ENCODE measurements at regions not wholly inside any gene's neighbourhood (a gene's known extent, or its start where the extent isn't known, plus 50 kb on each side); places are given as distances from the start of the nearest gene placed in this dataset.
A peak's percentile ranks its signal among the peaks of the same experiment; 100 is the strongest.

DNA sequence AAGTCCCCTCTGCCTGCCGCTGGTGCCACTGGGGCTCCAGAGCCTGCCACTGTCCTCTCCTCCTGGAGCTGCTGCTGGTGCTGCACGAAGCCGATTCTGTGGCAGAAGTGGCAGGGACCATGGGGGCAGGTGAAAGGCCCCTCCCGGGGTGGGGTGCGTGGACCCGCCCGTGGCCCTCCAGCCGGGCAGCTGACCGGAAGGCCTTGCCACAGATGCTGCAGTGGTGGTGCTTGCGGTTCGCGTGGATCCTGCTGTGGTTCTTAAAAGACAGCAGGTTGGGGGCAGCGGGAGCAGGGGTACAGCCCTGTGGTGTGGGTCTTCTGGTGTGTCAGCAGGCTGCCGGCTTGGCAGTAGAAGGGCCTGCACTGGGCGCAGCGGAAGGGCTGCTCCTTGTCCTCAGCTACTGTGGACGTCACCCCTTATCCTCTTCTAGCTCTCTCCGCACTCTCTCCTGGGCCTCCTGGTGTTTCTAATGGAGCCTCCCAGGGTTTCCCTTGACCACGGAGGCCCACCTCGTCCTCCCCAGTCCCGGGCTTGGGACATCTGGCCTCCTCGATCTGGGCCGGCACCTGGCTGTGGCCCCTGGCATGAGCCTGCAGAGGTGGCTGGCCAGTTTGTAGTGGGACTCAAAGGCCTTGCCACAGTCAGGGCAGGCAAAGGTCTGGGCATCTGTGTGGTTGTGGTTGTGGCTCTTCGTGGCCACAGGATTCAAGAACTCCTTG is 380.4 kb downstream of the OLFM4 start:
- DNase-seq: no peak

DNA sequence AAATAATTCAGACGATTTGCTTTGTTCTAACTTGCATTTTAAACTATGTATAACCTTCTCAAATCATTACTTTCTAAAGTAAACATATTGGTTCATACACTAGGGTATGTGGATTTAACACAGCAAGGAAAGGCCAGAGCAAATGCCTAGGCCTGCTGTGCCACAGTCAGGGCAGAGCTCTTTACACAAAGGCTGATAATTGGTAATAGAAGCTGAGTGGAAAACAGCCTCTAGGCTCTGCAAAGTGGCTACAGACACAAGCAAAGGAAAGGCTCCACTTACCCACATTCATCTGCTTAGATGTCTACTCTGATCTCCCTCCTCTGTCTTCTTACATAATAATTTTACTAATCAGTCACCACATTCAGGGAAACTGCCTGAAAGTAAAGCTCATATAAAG is 382.9 kb downstream of the OLFM4 start:
- no peak for DNase-seq

DNA sequence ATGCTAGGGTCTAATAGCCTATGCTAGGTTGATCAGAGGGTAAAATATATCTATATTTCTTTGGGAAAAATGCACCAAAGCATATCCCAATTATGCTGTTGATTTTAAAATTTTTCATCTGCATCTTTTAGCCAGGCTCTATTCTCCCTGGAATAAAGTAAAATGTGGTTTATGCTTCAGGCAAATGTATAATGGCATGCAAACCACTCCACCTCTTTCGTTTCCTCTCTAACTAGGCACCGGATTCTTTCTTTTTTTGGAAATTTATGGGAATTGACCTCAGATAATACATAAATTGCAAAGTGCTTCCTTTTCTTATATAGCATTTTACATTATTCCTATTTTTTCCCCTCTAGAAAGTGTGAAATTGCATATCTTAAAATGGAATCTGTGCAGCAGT is 386.5 kb downstream of the OLFM4 start:
- no peak for DNase-seq

DNA sequence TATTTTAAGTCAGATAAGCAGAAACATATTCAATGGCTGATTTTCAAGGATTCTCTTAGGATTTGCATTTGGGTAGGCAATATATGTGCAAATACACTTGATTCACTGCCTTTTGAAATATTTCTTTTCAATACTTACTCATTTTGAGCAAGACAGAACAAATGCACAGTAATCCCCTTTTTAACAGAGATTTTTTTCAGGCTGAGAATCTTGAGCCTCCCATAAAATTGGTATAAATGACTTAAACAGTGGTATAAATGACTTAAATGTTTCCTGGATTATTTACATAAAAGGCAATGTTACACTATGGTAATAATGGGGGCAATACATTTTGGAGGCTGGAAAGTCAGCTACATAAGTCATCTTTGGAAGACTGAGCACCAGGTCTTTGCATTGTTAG is 389.0 kb downstream of the OLFM4 start:
- no peak for DNase-seq

DNA sequence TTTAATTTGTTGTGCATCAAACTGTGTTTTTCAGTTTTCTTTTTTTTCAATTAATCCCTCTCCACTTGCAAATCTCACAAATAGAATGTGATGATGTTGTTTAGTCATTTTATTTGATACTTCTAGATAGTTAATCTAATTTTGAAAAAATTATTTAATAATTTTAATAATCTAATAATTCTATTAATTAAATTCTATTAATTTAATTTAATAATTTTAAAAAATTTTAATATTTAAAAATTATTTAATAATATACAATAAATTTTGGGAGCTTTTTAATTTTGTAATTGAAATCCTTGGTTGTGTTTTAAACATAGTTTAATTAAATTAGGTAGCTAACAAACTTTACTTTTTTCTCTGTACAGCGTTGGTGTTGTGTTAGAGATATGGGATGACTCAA is 393.8 kb downstream of the OLFM4 start:
- DNase-seq: no peak

DNA sequence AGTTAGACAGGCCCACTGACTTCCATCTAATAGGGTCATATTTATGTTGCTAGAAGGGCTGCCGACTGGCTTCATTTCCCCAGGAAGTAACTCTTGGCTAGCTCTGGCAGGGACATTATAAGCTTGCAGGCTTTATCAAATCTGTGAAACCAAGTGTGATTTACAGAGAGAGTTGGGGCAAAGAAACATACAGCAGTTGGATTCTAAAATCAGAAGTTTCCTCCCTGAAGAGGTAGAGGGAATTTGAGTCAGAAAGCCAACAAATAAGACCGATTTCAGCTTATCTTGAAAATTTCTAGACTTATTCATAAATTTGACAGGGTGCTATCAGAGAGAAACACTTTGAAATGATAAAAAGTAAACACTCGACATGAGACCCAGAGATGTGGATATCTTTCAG is 407.8 kb downstream of the OLFM4 start:
- DNase-seq: no peak

DNA sequence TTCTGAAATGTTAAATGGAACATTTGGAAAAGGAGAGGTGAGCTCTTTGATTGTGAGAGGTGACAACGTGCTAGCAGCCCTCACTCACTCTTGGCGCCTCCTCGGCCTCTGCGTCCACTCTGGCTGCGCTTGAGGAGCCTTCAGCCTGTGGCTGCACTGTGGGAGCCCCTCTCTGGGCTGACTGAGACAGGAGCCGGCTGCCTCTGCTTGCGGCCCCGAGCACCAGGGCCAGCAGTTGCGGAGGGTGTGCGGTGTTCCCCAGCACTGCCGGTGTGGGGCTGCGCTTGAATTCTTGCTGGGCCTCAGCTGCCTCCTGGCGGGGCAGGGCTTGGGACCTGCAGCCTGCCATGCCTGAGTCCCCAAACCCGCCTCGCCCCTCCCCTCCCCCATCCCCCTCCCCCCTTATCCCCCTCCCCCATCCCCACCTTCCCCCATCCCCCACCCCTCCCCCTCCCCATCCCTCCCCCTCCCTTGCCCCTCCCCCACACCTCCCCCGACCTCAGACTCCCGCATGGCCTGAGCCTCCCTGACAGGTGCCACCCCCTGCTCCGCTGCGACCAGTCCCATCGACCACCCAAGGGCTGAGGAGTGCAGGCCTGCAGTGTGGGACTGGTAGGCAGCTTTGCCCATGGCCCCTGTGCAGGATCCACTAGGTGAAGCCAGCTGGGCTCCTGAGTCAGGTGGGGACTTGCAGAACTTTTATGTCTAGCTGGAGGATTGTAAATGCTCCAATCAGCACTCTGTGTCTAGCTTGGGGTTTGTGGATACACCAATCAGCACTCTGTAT is 411.0 kb downstream of the OLFM4 start:
- DNase-seq: no peak

DNA sequence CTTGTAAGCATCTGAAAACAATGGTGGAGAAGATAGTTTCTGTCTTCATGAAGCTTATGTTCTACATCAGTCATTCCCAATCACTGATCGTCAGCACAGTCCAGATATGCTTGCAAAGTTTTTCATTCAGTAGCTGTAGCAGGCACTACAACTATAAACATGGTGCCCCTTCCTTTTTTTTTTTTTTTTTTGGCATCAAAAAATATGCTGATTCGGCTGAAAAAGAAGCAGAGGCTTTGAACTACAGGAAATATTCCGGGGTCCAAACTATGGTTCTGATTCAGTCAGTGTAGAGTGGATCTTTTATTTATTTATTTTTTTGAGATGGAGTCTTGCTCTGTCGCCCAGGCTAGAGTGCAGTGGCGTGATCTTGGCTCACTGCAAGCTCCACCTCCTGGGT is 414.4 kb downstream of the OLFM4 start:
- no peak for DNase-seq

DNA sequence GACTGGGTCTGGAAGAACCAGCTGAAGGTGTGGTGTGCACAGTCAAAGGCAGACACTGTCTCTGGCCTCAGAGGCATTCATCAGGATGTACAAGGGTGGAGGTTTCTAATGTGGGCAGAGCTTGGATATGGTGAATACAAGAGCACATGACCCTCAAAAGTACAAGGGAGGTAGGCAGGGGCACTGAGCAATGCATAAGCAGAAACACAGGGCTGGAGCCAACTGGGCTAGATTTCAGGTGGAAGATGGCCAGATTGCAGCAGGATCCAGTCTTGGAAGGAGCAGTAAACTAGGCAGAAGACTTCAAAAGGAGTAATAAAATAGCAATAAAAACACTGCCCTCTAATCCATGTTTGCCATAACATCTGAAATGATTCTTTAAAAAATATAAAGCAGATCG is 417.1 kb downstream of the OLFM4 start:
- no peak for DNase-seq

DNA sequence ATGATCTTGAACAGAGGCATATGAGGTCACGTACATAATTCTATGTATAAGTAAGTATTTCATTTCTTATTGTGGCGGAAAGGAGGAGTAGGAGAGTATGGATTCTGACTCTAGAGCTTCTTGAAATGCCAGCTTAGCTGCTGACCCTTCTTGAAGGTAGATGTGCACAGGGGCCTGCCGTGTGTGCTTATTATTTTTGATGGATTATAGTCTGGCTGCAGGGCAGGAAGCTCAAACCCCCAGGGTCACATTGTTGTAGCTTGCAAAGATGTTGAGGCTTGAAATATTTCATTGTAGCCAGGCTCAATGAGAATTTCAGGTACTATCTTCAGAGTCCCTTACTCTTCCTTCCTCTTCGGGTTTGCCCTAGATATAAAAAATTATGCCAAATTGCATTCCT is 418.8 kb downstream of the OLFM4 start:
- DNase-seq: no peak

DNA sequence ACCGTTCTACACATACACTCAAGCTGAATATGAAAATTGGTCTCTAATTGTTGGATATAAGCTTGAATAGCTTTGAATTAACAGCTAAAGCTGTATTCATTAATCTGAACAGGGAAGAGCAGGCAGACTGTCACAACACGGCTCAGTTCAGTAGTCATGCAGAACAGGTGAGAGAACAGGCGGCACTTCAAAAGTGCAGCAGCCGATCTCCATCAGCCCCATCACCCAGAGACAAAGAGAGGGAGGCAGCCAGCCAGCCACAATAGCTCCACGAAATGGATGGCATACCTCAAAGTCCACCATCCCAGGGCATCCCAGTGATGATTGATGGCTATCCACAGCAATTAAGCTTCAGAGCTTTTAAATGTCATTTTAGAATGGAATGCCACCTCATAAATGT is 419.2 kb downstream of the OLFM4 start:
- DNase-seq: no peak

DNA sequence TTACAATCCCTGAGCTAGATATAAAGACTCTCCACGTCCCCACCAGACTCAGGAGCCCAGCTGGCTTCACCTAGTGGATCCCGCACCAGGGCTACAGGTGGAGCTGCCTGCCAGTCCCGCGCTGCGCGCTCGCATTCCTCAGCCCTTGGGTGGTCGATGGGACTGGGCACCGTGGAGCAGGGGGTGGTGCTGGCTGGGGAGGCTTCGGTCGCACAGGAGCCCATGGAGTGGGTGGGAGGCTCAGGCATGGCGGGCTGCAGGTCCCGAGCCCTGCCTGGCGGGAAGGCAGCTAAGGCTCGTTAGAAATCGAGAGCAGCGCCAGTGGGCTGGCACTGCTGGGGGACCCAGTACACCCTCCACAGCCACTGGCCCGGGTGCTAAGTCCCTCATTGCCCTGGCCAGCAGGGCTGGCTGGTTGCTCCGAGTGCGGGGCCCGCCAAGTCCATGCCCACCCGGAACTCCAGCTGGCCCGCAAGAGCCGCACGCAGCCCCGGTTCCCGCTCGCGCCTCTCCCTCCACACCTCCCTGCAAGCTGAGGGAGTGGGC is 423.7 kb downstream of the OLFM4 start:
- DNase-seq: peak; percentile 9

DNA sequence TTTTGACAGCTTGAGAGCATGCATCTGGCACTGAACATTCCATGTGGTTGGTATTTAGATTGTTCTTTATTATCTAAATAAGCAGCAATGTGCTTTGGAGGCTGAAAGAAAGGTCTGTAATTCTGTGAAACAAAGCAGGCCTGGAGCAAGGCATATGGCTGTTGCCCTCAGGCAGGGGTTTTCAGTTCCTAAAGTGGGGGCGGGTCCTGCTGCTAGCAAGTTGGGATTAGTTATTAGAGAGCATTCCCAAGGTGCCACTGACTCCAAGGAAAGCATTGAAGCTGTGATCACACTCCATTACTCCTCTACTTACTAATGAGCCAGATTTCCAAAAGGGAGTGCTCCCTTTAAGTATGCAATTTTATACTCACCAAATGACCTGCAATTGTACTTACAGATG is 432.2 kb downstream of the OLFM4 start:
- DNase-seq: no peak

DNA sequence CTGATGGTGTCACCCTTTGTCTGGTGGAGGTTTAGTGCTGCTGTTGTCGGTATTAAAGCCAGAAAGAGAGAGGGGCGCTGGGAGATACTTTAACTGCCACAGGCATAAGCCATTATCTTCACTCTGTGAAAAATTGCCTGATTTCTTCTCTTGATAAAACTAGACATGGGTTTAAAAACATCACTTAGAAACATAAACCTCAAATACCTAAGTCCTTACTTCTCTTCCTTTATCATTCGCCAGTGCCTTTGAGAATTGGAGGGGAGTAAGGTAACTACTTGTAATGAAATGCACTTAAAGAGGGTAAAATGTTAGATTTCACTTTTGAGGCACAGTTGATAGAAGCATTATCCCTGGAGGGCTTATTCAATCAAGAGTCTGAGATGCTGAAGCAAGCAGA is 434.5 kb downstream of the OLFM4 start:
- DNase-seq: no peak

DNA sequence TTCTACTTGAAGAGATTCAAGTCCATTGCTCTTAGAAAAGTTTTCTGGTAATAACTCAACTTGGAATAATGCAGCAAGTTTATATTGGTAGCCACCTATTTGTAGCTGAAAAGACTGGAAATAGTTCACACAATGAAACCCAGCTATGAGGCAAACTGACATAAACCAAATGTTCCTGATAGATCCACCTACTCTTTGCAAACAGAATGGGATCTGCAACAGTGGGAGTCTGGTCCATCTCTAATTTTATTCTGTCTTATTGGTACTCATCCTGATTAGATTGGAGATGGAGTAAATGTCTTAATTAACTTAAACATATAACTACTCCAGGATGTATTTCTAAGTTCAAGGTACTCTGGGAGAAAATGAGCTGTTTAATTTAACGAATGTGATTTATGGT is 438.0 kb downstream of the OLFM4 start:
- DNase-seq: no peak

DNA sequence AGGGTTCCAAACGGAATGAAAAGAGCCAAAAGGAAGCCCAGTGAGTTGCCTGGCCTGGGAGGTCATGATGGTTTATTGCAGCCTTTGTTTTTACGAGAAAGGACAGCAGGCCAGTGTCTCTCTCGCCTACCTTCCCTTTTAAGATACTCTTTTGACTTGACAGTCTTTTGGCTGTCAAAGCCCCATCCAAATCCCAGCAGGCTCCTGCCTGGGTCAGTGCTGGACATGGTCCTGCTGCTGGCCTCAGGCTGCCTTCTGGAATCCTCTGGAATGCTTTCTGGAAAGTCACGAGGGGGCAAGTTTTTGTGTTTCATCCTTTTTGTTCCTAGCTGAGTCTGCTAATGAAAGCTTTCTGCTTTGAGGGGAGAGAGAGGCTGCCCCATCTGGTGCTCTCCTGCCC is 444.8 kb downstream of the OLFM4 start:
- no peak for DNase-seq

DNA sequence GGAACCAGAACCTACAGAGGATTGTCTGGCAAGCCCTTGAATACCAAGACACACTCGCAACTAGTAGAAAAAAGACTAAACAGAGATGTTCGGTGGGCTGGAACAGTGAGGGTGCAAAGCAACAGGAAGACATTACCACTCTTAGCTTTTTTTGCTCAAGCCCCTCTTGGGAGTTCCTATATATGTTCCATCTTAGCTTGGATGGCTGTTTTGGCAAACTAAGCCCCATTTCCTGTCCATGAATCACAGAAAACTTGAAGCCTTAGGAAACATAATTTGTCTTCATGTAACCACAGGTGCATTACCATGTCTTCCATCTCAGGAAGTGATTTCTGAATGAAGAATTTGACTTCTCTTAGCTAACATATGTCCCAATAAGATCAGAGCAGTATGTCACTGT is 446.3 kb downstream of the OLFM4 start:
- no peak for DNase-seq

DNA sequence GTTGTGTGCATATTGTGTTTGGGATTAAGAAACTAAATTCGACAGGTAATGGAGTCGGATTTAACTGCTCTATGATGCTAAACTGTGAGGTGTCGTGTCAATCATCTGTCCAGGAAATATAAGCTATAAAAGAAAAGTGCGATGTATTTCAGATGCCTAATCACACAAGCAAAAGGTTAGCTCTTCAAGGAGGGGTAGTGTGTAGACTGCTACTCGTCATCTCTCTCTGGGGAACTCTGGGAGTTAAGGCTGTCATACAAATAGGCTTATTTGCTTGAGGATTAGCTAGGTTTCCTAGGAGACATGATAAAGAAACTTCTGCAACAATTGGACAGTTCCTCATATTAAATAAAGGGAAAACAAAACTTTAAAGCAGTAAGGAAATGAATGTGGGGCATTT is 462.1 kb downstream of the OLFM4 start:
- DNase-seq: peak; percentile 73

DNA sequence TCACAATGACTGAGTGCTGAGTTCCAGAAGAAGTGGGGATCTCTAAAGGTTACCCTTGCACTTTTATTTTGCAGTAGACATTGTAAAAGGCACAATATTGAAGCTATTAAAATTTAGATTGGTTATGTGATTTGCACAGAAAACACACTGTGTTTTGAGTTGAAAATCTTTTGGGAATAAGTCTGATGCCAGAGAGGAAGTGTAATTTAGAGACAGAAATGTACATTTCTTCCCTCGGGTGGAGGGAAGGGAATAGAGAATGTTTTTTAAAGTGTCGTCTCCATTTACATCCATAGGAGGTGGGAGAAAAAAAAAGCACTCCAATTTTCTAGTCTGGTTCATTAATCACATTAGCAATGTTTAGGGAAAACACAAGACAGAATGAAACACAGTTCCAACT is 465.8 kb downstream of the OLFM4 start:
- no peak for DNase-seq

DNA sequence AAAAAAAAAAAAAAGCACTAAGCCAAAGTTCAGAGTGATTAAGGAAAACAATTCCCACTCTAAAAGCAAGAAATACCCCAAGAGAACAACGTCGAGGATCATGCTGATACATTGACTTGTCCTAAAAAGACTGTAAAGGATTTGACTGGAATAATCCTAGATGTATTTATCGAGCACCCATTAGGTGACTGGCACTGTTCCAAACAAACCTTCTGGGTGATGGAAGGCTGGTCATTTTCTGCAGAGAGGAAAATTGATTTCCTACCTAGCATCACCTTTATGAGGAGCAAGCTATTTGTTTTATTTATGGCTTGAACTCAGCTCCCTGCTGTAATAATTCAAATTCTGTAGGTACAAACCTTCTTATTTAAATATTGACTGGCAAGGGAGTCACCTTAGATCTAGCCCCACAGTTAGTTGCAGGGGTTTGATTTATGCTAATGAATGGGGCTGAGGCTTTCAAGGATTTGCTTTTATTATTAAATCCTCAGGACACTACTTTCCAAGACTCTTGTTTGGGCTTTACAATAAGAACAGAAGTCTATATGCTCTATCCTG is 471.0 kb downstream of the OLFM4 start:
- peak; percentile 5 for DNase-seq

DNA sequence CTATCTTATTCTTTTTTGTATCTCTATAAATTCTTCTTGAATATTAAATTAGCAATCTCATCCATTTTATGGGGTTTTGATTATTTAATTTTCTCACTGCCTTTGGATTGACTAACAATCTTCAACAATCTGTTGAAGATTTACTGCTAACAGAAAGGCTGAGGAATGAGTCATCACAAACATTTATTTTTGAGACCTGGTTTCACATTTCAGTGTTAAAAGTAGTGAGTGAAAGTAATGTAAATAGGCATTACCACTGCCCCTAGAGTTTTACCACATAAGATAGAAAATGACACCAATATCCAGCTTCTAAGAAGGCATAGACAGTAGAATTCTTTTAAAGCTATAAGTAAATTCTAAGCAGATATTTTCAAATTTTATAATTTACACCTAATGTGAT is 472.8 kb downstream of the OLFM4 start:
- peak; percentile 69 for DNase-seq

DNA sequence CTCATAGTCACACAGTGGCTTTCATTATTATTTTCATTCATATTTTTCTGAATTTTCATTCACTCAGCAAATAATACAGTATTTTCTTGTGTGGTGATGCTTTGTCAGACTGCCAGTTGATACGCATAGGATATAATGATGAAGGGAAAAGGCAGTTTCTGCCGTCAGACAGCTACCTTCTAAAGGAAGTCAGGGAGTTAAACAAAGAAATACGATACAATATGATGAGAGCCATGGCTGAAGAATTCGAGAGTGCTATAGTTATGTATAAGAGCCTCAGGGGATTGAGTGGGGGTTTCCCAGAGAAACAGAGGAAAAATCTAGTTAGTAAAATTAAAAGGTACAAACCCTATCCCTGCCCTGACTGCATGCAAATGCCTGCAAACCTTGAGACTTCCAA is 479.1 kb downstream of the OLFM4 start:
- DNase-seq: no peak

DNA sequence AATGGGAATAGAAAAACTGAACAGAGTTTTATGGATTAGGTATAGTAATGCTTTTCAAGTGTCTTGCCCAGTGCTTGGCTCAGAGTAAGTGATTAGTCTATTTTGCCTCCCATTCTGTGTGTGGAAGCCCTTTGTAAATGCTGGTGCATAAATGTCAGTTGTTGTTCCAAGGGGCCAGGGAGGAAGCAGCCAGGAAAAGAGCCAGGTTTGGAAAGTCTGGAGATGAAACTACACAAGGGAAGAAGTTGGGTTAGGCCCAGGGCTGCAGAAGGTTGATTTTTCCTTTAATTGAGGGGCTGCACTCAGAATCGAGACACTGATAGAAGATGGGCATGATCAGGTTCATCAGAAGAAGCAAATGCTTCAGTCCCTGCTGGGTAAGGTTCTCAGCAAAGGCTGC is 484.0 kb downstream of the OLFM4 start:
- DNase-seq: no peak

DNA sequence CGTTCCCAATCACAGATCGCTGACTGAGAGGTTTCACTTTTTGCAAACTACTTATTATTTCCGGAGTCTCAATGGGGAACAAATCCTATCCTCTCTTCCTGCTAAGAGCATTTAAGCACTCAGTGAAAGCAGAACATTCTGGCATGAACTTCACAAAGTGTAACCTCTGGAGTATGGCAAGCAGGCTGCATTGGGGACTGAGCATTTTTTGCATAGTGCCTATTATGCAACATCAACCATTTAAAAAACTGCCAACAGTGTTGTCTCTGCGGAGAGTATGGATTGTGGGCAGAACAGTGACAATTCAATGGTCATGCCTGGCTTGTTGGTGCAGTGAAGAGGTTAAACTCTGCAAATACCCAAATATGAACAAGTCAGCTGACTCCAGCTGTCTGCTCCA is 484.6 kb downstream of the OLFM4 start:
- no peak for DNase-seq
